ENCODE measurements at regions not wholly inside any gene's neighbourhood (a gene's known extent, or its start where the extent isn't known, plus 50 kb on each side); places are given as distances from the start of the nearest gene placed in this dataset.

DNA sequence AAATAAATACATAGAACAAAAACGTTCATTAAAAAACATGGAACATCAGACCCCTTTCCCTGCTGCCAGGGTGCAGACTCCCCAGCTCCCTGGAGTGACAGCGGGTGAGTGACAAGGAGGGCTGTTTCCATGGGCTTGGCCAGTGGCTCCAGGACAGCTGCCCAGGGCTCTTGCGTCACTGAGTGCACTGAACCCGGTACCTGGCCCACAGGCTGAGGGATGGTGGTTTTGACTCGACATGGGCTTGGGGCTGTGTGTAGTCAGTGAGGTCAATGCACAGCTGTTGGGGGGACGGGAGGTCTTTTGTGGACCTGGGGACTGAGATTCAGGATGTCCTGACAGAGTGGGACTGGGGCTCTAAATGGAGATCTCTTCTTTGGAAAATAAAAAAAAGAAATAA lies 142.1 kb upstream of the B3GAT1 start:
- Histone ChIP-seq H3K27me3 (peaks cover 0 to 8% (median 0%) of the 10 kb centered on the region in 4 donors), H3K27ac (replicated peaks in 1 of 4) (no peak overlapping the region), H3K4me3 (no peak overlapping the region), H3K9me3 (peaks cover 0 to 3% (median 0%) of the 10 kb centered on the region in 4 donors), H3K36me3 (no peaks in the 10 kb centered on the region), H3K4me1 (no peaks in the 10 kb centered on the region)
- TF ChIP-seq, protein P1, sequence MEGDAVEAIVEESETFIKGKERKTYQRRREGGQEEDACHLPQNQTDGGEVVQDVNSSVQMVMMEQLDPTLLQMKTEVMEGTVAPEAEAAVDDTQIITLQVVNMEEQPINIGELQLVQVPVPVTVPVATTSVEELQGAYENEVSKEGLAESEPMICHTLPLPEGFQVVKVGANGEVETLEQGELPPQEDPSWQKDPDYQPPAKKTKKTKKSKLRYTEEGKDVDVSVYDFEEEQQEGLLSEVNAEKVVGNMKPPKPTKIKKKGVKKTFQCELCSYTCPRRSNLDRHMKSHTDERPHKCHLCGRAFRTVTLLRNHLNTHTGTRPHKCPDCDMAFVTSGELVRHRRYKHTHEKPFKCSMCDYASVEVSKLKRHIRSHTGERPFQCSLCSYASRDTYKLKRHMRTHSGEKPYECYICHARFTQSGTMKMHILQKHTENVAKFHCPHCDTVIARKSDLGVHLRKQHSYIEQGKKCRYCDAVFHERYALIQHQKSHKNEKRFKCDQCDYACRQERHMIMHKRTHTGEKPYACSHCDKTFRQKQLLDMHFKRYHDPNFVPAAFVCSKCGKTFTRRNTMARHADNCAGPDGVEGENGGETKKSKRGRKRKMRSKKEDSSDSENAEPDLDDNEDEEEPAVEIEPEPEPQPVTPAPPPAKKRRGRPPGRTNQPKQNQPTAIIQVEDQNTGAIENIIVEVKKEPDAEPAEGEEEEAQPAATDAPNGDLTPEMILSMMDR (IDR thresholded peaks at IDR 0.05) = no peak
- no peak for TF ChIP-seq POLR2A (IDR thresholded peaks at IDR 0.05; ENCODE audit: low read depth)
- TF ChIP-seq EP300 (IDR thresholded peaks at IDR 0.05) = no peak
- TF ChIP-seq POLR2AphosphoS5 (IDR thresholded peaks at IDR 0.05) = no peak
- WGBS = 84% methylated on average over 5 of the region's 6 CpGs
- intact Hi-C loops (cut with DNase I) = no loop called here
- no peak for DNase-seq (ENCODE audit: extremely low spot score)

GRCh38 chr11:134552749-134553148 lies 140.7 kb upstream of the B3GAT1 start:
- Histone ChIP-seq H3K4me3 (no peak overlapping the region), H3K9me3 (peaks cover 0 to 3% (median 0%) of the 10 kb centered on the region in 4 donors), H3K27me3 (no peaks in the 10 kb centered on the region), H3K27ac (replicated peaks in 1 of 4) (no peak overlapping the region), H3K4me1 (no peaks in the 10 kb centered on the region), H3K36me3 (no peaks in the 10 kb centered on the region)
- TF ChIP-seq, protein P1 (IDR thresholded peaks at IDR 0.05) = no peak
- TF ChIP-seq POLR2A (IDR thresholded peaks at IDR 0.05; ENCODE audit: low read depth) = no peak
- no peak for TF ChIP-seq EP300 (IDR thresholded peaks at IDR 0.05)
- TF ChIP-seq POLR2AphosphoS5 (IDR thresholded peaks at IDR 0.05) = no peak
- no peak for DNase-seq (ENCODE audit: extremely low spot score)
- intact Hi-C loops (cut with DNase I) = no loop called here
- 65% methylated on average over 1 of the region's 1 CpG for WGBS

DNA sequence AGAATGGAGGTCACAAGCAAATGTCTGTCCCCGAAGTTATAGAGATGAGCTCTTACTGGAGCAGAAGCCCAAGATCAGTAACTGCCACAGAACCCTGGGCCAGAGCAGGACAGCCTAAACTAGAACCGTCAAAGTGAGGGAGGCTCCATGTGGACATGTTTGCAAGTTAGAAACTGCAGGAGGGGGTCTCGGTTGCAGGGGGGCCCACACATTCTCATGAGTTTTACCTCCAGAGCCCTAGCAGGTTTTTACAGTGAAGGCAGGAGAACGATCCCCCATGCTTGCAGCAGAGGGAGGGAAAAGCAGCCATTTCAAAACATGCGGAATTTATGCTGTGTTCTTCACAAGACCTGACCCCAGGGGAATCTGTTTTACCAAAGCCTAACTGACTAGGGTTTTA lies 133.5 kb upstream of the B3GAT1 start:
- Histone ChIP-seq H3K27me3 (no peaks in the 10 kb centered on the region), H3K4me1 (no peaks in the 10 kb centered on the region), H3K4me3 (no peak overlapping the region), H3K27ac (replicated peaks in 1 of 4) (no peak overlapping the region), H3K9me3 (peaks cover 0 to 3% (median 0%) of the 10 kb centered on the region in 4 donors), H3K36me3 (no peaks in the 10 kb centered on the region)
- intact Hi-C loops (cut with DNase I) = no loop called here
- TF ChIP-seq EP300 (IDR thresholded peaks at IDR 0.05) = no peak
- no peak for TF ChIP-seq POLR2A (IDR thresholded peaks at IDR 0.05; ENCODE audit: low read depth)
- TF ChIP-seq POLR2AphosphoS5 (IDR thresholded peaks at IDR 0.05) = no peak
- TF ChIP-seq, protein P1 (IDR thresholded peaks at IDR 0.05) = no peak
- DNase-seq (ENCODE audit: extremely low spot score) = peak; percentile 64
- WGBS = 87% methylated on average over 5 of the region's 5 CpGs

DNA sequence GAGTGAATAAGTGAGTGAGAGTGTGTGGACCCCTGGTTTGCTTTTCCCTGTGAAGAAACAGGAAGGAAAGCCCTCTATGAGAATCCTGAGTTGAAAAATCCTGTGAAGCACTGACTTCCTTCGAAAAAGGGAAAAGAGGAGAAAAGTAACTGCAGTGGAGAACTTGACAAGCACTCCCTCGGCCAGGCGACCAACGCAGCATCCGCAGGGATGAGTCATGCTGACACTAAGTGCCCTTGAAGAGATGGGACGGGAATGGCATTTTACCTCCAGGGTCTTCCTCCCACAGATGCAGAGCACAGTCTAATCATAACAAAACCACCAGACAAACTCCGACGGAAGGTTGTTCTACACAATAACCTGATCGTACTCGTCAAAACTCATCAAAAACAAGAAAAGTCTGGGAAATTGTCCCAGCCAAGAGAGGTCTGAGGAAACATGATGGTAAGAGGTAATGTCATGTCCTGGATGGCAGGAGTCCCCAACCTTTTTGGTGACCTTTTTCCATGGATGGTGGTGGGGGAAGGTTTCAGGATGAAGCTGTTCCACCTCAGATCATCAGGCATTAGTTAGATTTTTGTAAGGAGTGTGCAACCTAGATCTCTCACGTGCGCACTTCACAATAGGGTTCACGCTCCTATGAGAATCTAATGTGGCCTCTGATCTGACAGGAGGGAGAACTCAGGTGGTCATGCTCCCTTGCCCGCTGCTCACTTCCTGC lies 132.2 kb upstream of the B3GAT1 start:
- Histone ChIP-seq H3K4me1 (no peaks in the 10 kb centered on the region), H3K27ac (replicated peaks in 1 of 4) (no peak overlapping the region), H3K27me3 (peaks cover 0 to 5% (median 0%) of the 10 kb centered on the region in 4 donors), H3K36me3 (no peaks in the 10 kb centered on the region), H3K9me3 (no peaks in the 10 kb centered on the region), H3K4me3 (no peak overlapping the region)
- TF ChIP-seq POLR2A (IDR thresholded peaks at IDR 0.05; ENCODE audit: low read depth) (no peak), POLR2AphosphoS5 (IDR thresholded peaks at IDR 0.05) (no peak), EP300 (IDR thresholded peaks at IDR 0.05) (no peak)
- TF ChIP-seq, protein P1 (IDR thresholded peaks at IDR 0.05) = no peak
- intact Hi-C loops (cut with DNase I) = no loop called here
- DNase-seq (ENCODE audit: extremely low spot score) = no peak
- 83% methylated on average over 14 of the region's 14 CpGs for WGBS

DNA sequence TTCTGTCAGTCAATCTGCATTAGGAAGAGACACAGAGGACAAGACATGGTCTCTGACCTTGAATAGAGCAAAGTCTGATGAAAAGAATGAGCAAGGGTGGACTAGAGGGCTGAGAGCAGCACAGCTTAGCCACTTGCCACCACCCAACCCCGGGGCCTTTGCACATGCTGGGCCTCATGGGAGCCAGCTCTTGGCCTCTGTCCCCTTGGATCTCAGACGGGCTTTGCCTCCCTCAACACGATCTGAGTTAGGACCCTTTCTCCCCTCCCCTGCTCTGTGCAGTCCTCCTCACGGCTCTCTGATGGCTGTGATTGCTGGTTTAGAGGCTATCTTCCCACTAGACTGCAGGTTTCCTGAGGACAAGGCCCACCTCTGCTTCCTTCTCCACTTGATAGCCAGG lies 131.6 kb upstream of the B3GAT1 start:
- DNase-seq (ENCODE audit: extremely low spot score) = no peak
- Histone ChIP-seq H3K27me3 (peaks cover 0 to 11% (median 0%) of the 10 kb centered on the region in 4 donors), H3K27ac (replicated peaks in 1 of 4) (no peak overlapping the region), H3K4me3 (no peak overlapping the region), H3K4me1 (no peaks in the 10 kb centered on the region), H3K36me3 (no peaks in the 10 kb centered on the region), H3K9me3 (no peaks in the 10 kb centered on the region)
- intact Hi-C loops (cut with DNase I) = no loop called here
- no peak for TF ChIP-seq EP300 (IDR thresholded peaks at IDR 0.05)
- TF ChIP-seq, protein P1 (IDR thresholded peaks at IDR 0.05) = no peak
- no peak for TF ChIP-seq POLR2AphosphoS5 (IDR thresholded peaks at IDR 0.05)
- TF ChIP-seq POLR2A (IDR thresholded peaks at IDR 0.05; ENCODE audit: low read depth) = no peak
- WGBS = 72% methylated on average over 4 of the region's 4 CpGs

Data from esophagus muscularis mucosa (tissue), 4 donors.